IMR-90 (cell line): ENCODE measurements at regions not wholly inside any gene's neighbourhood (a gene's known extent, or its start where the extent isn't known, plus 50 kb on each side); places are given as distances from the start of the nearest gene placed in this dataset.

Source experiments
- ATAC-seq: fragments of 200-7000 bp; cut with Tn5 transposase; 2 replicates; pipeline ENCODE4 v1.9.1; 2020; ENCODE audit warnings: low read depth, mild to moderate bottlenecking, moderate library complexity
- BruUV-seq: library from RNA; stranded (reverse); fragments of 400-500 nt; replicated peaks from 2 replicates; lab custom pipeline; 2021; lab: Mats Ljungman, UMichigan
- CTCF ChIA-PET: fragments of 300-600 bp; formaldehyde crosslinking; extraction: SDS; loops from one replicate; lab custom pipeline; 2021; ENCODE audit warnings: antibody characterized with exemption; lab: Yijun Ruan, JAX
- POLR2A ChIA-PET: fragments of 300-600 bp; sonication (Branson Sonifier 250); formaldehyde crosslinking; loops from one replicate; lab custom pipeline; 2022; ENCODE audit warnings: antibody characterized with exemption; ENCODE audit not compliant: unreplicated experiment; lab: Charles Lee
- DNase-seq: peaks from one replicate; pipeline ENCODE4 v3.0.0; 2013
- H2AFZ ChIP-seq: replicated peaks from 2 replicates; pipeline ENCODE3; 2013; ENCODE audit warnings: low read length, mild to moderate bottlenecking; ENCODE audit not compliant: poor library complexity
- H2AK5ac ChIP-seq: 2 replicates; pipeline ENCODE4 v1.6.1; 2013; ENCODE audit warnings: low read depth, low read length, inconsistent platforms
- H2AK9ac ChIP-seq: replicated peaks from 2 replicates; pipeline ENCODE3; 2013; ENCODE audit warnings: mild to moderate bottlenecking, low read depth, low read length, moderate library complexity; ENCODE audit not compliant: poor library complexity
- H2BK120ac ChIP-seq: 2 replicates; pipeline ENCODE4 v1.6.1; 2013; ENCODE audit warnings: low read depth, low read length, inconsistent platforms
- H2BK15ac ChIP-seq: 3 replicates; pipeline ENCODE4 v1.6.1; 2013; ENCODE audit warnings: low read depth, low read length, inconsistent platforms
- H2BK20ac ChIP-seq: 2 replicates; pipeline ENCODE4 v1.6.1; 2013; ENCODE audit warnings: low read depth, mild to moderate bottlenecking, inconsistent platforms, low read length, moderate library complexity
- H2BK5ac ChIP-seq: 2 replicates; pipeline ENCODE4 v1.6.1; 2013; ENCODE audit warnings: mild to moderate bottlenecking, low read depth, low read length, inconsistent platforms; ENCODE audit not compliant: poor library complexity, severe bottlenecking
- H3K14ac ChIP-seq: replicated peaks from 2 replicates; pipeline ENCODE4 v1.6.1; 2013; ENCODE audit warnings: low read depth, low read length, inconsistent platforms
- H3K18ac ChIP-seq: 2 replicates; pipeline ENCODE4 v1.6.1; 2013; ENCODE audit warnings: low read depth, low read length, control low read depth
- H3K23ac ChIP-seq: 2 replicates; pipeline ENCODE4 v1.6.1; 2013; ENCODE audit warnings: low read depth, low read length, inconsistent platforms
- H3K27ac ChIP-seq: 2 replicates; pipeline ENCODE4 v1.5.1; 2013; ENCODE audit warnings: mild to moderate bottlenecking, control low read depth, low read length; ENCODE audit not compliant: insufficient read depth
- H3K27me3 ChIP-seq: 2 replicates; pipeline ENCODE4 v1.6.1; 2013; ENCODE audit warnings: low read length; ENCODE audit not compliant: control insufficient read depth, insufficient read depth
- H3K36me3 ChIP-seq: 2 replicates; pipeline ENCODE4 v1.6.1; 2013; ENCODE audit warnings: low read length, mixed read lengths; ENCODE audit not compliant: control insufficient read depth, insufficient read depth
- H3K4ac ChIP-seq: 2 replicates; pipeline ENCODE4 v1.6.1; 2013; ENCODE audit warnings: low read depth, low read length, inconsistent platforms
- H3K4me1 ChIP-seq: 2 replicates; pipeline ENCODE4 v1.6.1; 2013; ENCODE audit warnings: low read length, mixed read lengths; ENCODE audit not compliant: control insufficient read depth, insufficient read depth
- H3K4me2 ChIP-seq: 2 replicates; pipeline ENCODE4 v1.6.1; 2013; ENCODE audit warnings: low read depth, mild to moderate bottlenecking, control low read depth, low read length, moderate library complexity
- H3K4me3 ChIP-seq: 2 replicates; pipeline ENCODE4 v1.5.1; 2013; ENCODE audit warnings: low read depth, mild to moderate bottlenecking, control low read depth, low read length, moderate library complexity; ENCODE audit not compliant: insufficient read depth
- H3K56ac ChIP-seq: 2 replicates; pipeline ENCODE4 v1.6.1; 2013; ENCODE audit warnings: low read length, inconsistent platforms; ENCODE audit not compliant: insufficient read depth; ENCODE audit errors: extremely low read depth
- H3K79me1 ChIP-seq, 2 experiments: 2 replicates each; pipeline ENCODE4 v1.6.1; 2013; ENCODE audit warnings: low read length in 2 of 2, inconsistent platforms in 1 of 2, low read depth in 1 of 2
- H3K9ac ChIP-seq: 2 replicates; pipeline ENCODE4 v1.6.1; 2013; ENCODE audit warnings: low read depth, low read length, control low read depth
- H3K9me1 ChIP-seq: 2 replicates; pipeline ENCODE4 v1.6.1; 2013; ENCODE audit warnings: low read length, inconsistent platforms; ENCODE audit not compliant: insufficient read depth
- H3K9me3 ChIP-seq: 2 replicates; pipeline ENCODE4 v1.6.1; 2013; ENCODE audit warnings: low read length; ENCODE audit not compliant: control insufficient read depth, insufficient read depth
- H4K20me1 ChIP-seq: 2 replicates; pipeline ENCODE4 v1.6.1; 2013; ENCODE audit warnings: low read length, inconsistent platforms; ENCODE audit not compliant: insufficient read depth
- H4K5ac ChIP-seq: 2 replicates; pipeline ENCODE4 v1.6.1; 2013; ENCODE audit warnings: mild to moderate bottlenecking, low read depth, low read length, control low read depth
- H4K8ac ChIP-seq, 2 experiments: 2 replicates each; pipeline ENCODE4 v1.6.1; 2013; ENCODE audit warnings: low read depth in 2 of 2, low read length in 2 of 2, control low read depth in 1 of 2, inconsistent platforms in 1 of 2
- H4K91ac ChIP-seq: 2 replicates; pipeline ENCODE4 v1.6.1; 2013; ENCODE audit warnings: low read depth, low read length, inconsistent platforms; ENCODE audit not compliant: insufficient read depth
- BHLHE40 ChIP-seq: fragments of 150-350 bp; IDR thresholded peaks from 2 replicates; pipeline ENCODE4 v1.6.1; 2016; ENCODE audit warnings: mild to moderate bottlenecking, low read depth, low read length
- CEBPB ChIP-seq: IDR thresholded peaks from 2 replicates; pipeline ENCODE4 v1.6.1; 2012; ENCODE audit warnings: low read depth, low read length, improper control_type of control experiment
- FOS ChIP-seq: fragments of 150-350 bp; IDR thresholded peaks from 2 replicates; pipeline ENCODE4 v1.6.1; 2016; ENCODE audit warnings: low read depth, low read length
- MAFK ChIP-seq: IDR thresholded peaks from 2 replicates; pipeline ENCODE4 v1.6.1; 2012; ENCODE audit warnings: low read depth, low read length, improper control_type of control experiment
- MAZ ChIP-seq: IDR thresholded peaks from 2 replicates; pipeline ENCODE4 v1.6.1; 2012; ENCODE audit warnings: low read depth, mild to moderate bottlenecking, low read length, improper control_type of control experiment, moderate library complexity, borderline replicate concordance
- MXI1 ChIP-seq: IDR thresholded peaks from 2 replicates; pipeline ENCODE4 v1.6.1; 2012; ENCODE audit warnings: low read depth, mild to moderate bottlenecking, low read length, moderate library complexity, borderline replicate concordance
- NFE2L2 ChIP-seq: fragments of 150-350 bp; IDR thresholded peaks from 2 replicates; pipeline ENCODE4 v1.6.1; 2016; ENCODE audit warnings: low read depth, mild to moderate bottlenecking, low read length
- POLR2A ChIP-seq: IDR thresholded peaks from 2 replicates; pipeline ENCODE4 v1.6.1; 2012; ENCODE audit warnings: mild to moderate bottlenecking, low read depth, low read length
- RAD21 ChIP-seq: IDR thresholded peaks from 2 replicates; pipeline ENCODE4 v1.6.1; 2012; ENCODE audit warnings: low read length, improper control_type of control experiment
- RCOR1 ChIP-seq: IDR thresholded peaks from 2 replicates; pipeline ENCODE4 v1.6.1; 2012; ENCODE audit warnings: mild to moderate bottlenecking, low read length, improper control_type of control experiment; ENCODE audit not compliant: insufficient replicate concordance
- WGBS, 2 experiments: methylation state at CpG; one replicate each; pipeline versions ENCODE4 v1.1.5 to v1.1.7; 2013; ENCODE audit warnings: missing lambda C conversion rate in 2 of 2; ENCODE audit not compliant: insufficient read length in 1 of 2; ENCODE audit errors: extremely low coverage in 2 of 2; 5-methylcytosine and 5-hydroxymethylcytosine counted together
- dilution Hi-C: fragments of 300-500 bp; cut with HindIII; formaldehyde crosslinking; loops from one replicate; pipeline ENCODE4 v1.14.3; 2018; ENCODE audit warnings: low sequenced_read_pairs; ENCODE audit not compliant: unreplicated experiment
- in situ Hi-C: fragments of 300-500 bp; cut with MboI; formaldehyde crosslinking; loops from 3 replicates; pipeline ENCODE4 v1.14.3; 2019; ENCODE audit warnings: low sequenced_read_pairs, inconsistent platforms, mixed read lengths
- intact Hi-C: fragments of 100-400 bp; cut with micrococcal nuclease; formaldehyde crosslinking; loops from 2 replicates; pipeline ENCODE4 v1.10.0; 2022
- TF ChIP-seq, protein P1 (sequence below): conservative IDR thresholded peaks from 2 replicates; pipeline ENCODE4 v1.5.1; 2012; ENCODE audit warnings: mild to moderate bottlenecking, low read depth, low read length, improper control_type of control experiment
- TF ChIP-seq, protein P2 (sequence below): fragments of 150-350 bp; IDR thresholded peaks from 2 replicates; pipeline ENCODE4 v1.6.1; 2017; ENCODE audit warnings: mild to moderate bottlenecking, antibody characterized with exemption, low read length, low read depth

DNA sequence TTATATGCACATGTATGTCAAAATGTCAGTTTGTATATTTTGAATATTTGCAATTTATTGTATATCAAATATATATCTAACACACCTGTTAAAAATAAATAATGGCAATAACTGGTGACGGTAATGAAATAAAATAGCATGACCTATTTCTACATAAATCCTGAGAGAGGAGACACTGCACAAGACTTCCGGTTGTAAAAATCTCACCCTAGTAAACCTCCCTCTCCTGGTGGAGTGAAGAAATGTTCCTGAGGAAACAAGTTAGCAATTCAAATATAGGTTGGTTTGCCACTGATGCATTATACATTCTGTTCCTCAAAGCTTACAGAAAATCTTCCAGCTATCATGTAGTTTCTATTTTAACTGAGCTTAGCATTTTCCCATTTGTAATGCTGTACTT is 166.1 kb upstream of the SYT10 start:
- Histone ChIP-seq H2BK15ac (no peak overlapping the region), H3K56ac (no peak overlapping the region), H3K79me1 (no peaks in the 10 kb centered on the region), H3K23ac (no peak overlapping the region), H4K20me1 (no peaks in the 10 kb centered on the region), H2BK5ac (no peak overlapping the region), H3K14ac (no peak overlapping the region), H3K4me2 (no peak overlapping the region), H3K27ac (no peak overlapping the region), H2AFZ (no peak overlapping the region), H4K8ac (no peak overlapping the region), H3K27me3 (no peaks in the 10 kb centered on the region), H4K5ac (no peak overlapping the region), H3K9me1 (no peaks in the 10 kb centered on the region), H2AK5ac (no peak overlapping the region), H3K9ac (no peak overlapping the region), H2BK120ac (no peak overlapping the region), H2BK20ac (no peak overlapping the region), H4K91ac (no peak overlapping the region), H2AK9ac (no peak overlapping the region), H3K18ac (no peak overlapping the region), H3K36me3 (no peaks in the 10 kb centered on the region), H3K4ac (no peak overlapping the region), H3K4me1 (no peaks in the 10 kb centered on the region), H3K4me3 (no peak overlapping the region), H3K9me3 (peaks cover under 1% of the 10 kb centered on the region)
- in situ Hi-C loops (no loop called here), dilution Hi-C loops (no loop called here), intact Hi-C loops (loop anchor here (1.0 kb wide), 1 partner anchor 22 kb away; no protein-coding TSS in a partner anchor)
- ATAC-seq (no peak), DNase-seq (no peak)
- ChIA-PET CTCF (interaction anchor here (1.3 kb wide), 1 partner anchor 11 kb away, joined by 3 read pairs; no protein-coding TSS in a partner anchor), POLR2A (no interaction called here)
- no peak for TF ChIP-seq BHLHE40
- TF ChIP-seq NFE2L2: no peak
- no peak for TF ChIP-seq MAFK
- no peak for TF ChIP-seq FOS
- TF ChIP-seq, protein P1, sequence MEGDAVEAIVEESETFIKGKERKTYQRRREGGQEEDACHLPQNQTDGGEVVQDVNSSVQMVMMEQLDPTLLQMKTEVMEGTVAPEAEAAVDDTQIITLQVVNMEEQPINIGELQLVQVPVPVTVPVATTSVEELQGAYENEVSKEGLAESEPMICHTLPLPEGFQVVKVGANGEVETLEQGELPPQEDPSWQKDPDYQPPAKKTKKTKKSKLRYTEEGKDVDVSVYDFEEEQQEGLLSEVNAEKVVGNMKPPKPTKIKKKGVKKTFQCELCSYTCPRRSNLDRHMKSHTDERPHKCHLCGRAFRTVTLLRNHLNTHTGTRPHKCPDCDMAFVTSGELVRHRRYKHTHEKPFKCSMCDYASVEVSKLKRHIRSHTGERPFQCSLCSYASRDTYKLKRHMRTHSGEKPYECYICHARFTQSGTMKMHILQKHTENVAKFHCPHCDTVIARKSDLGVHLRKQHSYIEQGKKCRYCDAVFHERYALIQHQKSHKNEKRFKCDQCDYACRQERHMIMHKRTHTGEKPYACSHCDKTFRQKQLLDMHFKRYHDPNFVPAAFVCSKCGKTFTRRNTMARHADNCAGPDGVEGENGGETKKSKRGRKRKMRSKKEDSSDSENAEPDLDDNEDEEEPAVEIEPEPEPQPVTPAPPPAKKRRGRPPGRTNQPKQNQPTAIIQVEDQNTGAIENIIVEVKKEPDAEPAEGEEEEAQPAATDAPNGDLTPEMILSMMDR: no peak
- no peak for TF ChIP-seq RCOR1
- TF ChIP-seq, protein P2, sequence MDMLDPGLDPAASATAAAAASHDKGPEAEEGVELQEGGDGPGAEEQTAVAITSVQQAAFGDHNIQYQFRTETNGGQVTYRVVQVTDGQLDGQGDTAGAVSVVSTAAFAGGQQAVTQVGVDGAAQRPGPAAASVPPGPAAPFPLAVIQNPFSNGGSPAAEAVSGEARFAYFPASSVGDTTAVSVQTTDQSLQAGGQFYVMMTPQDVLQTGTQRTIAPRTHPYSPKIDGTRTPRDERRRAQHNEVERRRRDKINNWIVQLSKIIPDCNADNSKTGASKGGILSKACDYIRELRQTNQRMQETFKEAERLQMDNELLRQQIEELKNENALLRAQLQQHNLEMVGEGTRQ: no peak
- TF ChIP-seq MXI1: no peak
- TF ChIP-seq CEBPB: no peak
- no peak for TF ChIP-seq POLR2A
- no peak for TF ChIP-seq MAZ
- TF ChIP-seq RAD21: no peak
- no CpG with 5 or more reads among the region's 2 CpGs for WGBS, 2 experiments
- no TSS peak for BruUV-seq
